WTC11 (cell line): ENCODE measurements at regions not wholly inside any gene's neighbourhood (a gene's known extent, or its start where the extent isn't known, plus 50 kb on each side); places are given as distances from the start of the nearest gene placed in this dataset.

Experiments
- ATF6 ChIP-seq: sonication (generic); formaldehyde crosslinking; IDR thresholded peaks from 2 replicates; pipeline ENCODE4 v1.8.1; 2023; ENCODE audit warnings: mild to moderate bottlenecking, missing genetic modification reagents
- CREB1 ChIP-seq: sonication (generic); formaldehyde crosslinking; IDR thresholded peaks from 2 replicates; pipeline ENCODE4 v1.8.0; 2023; ENCODE audit warnings: mild to moderate bottlenecking, missing genetic modification reagents
- CTCF ChIP-seq: fragments of 200-600 bp; IDR thresholded peaks from 2 replicates; pipeline ENCODE4 v1.8.0; 2022; ENCODE audit warnings: antibody characterized with exemption
- E2F4 ChIP-seq: sonication (generic); formaldehyde crosslinking; IDR thresholded peaks from 2 replicates; pipeline ENCODE4 v1.8.1; 2022; ENCODE audit warnings: low read depth, mild to moderate bottlenecking, moderate library complexity, missing genetic modification reagents, borderline replicate concordance
- ETV6 ChIP-seq: sonication (generic); formaldehyde crosslinking; IDR thresholded peaks from 2 replicates; pipeline ENCODE4 v1.8.1; 2022; ENCODE audit warnings: mild to moderate bottlenecking, missing genetic modification reagents
- GTF2I ChIP-seq: fragments of 250-450 bp; sonication (Bioruptor Pico); conservative IDR thresholded peaks from 2 replicates; pipeline ENCODE4 v1.4.0; 2021; ENCODE audit warnings: mild to moderate bottlenecking
- MYBL2 ChIP-seq: sonication (generic); formaldehyde crosslinking; IDR thresholded peaks from 2 replicates; pipeline ENCODE4 v1.8.1; 2023; ENCODE audit warnings: mild to moderate bottlenecking, moderate library complexity, missing genetic modification reagents
- PRDM15 ChIP-seq: sonication (generic); formaldehyde crosslinking; IDR thresholded peaks from 2 replicates; pipeline ENCODE4 v1.8.0; 2022; ENCODE audit warnings: missing genetic modification reagents
- SMAD4 ChIP-seq: sonication (generic); formaldehyde crosslinking; IDR thresholded peaks from 2 replicates; pipeline ENCODE4 v1.8.0; 2022; ENCODE audit warnings: mild to moderate bottlenecking, missing genetic modification reagents
- TEAD4 ChIP-seq: sonication (generic); formaldehyde crosslinking; IDR thresholded peaks from 2 replicates; pipeline ENCODE4 v1.8.0; 2022; ENCODE audit warnings: mild to moderate bottlenecking, missing genetic modification reagents

GRCh38 chr1:108316545-108316944, 72.7 kb upstream of the NBPF4 start:
- no peak for TF ChIP-seq PRDM15 (CRISPR knock-in tag)
- no peak for TF ChIP-seq SMAD4 (CRISPR knock-in tag)
- no peak for TF ChIP-seq GTF2I (CRISPR knock-in tag)
- TF ChIP-seq CREB1: no peak
- TF ChIP-seq ETV6 (CRISPR knock-in tag): no peak
- TF ChIP-seq E2F4: no peak
- no peak for TF ChIP-seq MYBL2 (CRISPR knock-in tag)
- 0 out of 2 replicates have a peak, but pooled peaks have one; percentile 22 for TF ChIP-seq CTCF
- no peak for TF ChIP-seq ATF6 (CRISPR knock-in tag)
- TF ChIP-seq TEAD4 (CRISPR knock-in tag): no peak
